GM12878 (cell line): ENCODE measurements at regions not wholly inside any gene's neighbourhood (a gene's known extent, or its start where the extent isn't known, plus 50 kb on each side); places are given as distances from the start of the nearest gene placed in this dataset.

Source experiments
- EP300 ChIP-seq, 2 experiments: fragments of 150-350 bp in 1 of 2; IDR thresholded peaks; 2 replicates each; pipeline ENCODE4 v1.6.1; 2011 to 2012; ENCODE audit warnings: low read depth in 2 of 2, low read length in 2 of 2, borderline replicate concordance in 1 of 2, improper control_type of control experiment in 1 of 2, inconsistent platforms in 1 of 2; ENCODE audit not compliant: control insufficient read depth in 1 of 2
- JUNB ChIP-seq: IDR thresholded peaks from 2 replicates; pipeline ENCODE4 v1.6.1; 2016; ENCODE audit warnings: antibody characterized with exemption, mild to moderate bottlenecking
- NFIC ChIP-seq: IDR thresholded peaks from 2 replicates; pipeline ENCODE4 v1.6.1; 2012; ENCODE audit warnings: low read depth, mild to moderate bottlenecking, inconsistent platforms, low read length, moderate library complexity
- POLR2A ChIP-seq: IDR thresholded peaks from 2 replicates; pipeline ENCODE4 v1.6.1; 2011; ENCODE audit warnings: low read depth, mild to moderate bottlenecking, low read length
- SMC3 ChIP-seq: IDR thresholded peaks from 2 replicates; pipeline ENCODE4 v1.6.1; 2011; ENCODE audit warnings: low read length, improper control_type of control experiment, borderline replicate concordance
- SP1 ChIP-seq: IDR thresholded peaks from one replicate; pipeline ENCODE4 v1.6.1; 2011; ENCODE audit warnings: low read depth, low read length
- STAT3 ChIP-seq: IDR thresholded peaks from 2 replicates; pipeline ENCODE4 v1.6.1; 2011; ENCODE audit warnings: low read depth, low read length, improper control_type of control experiment
- TCF12 ChIP-seq: IDR thresholded peaks from 2 replicates; pipeline ENCODE4 v1.6.1; 2011; ENCODE audit warnings: low read depth, mild to moderate bottlenecking, low read length
- ZBED1 ChIP-seq: IDR thresholded peaks from 2 replicates; pipeline ENCODE4 v1.6.1; 2016; ENCODE audit warnings: borderline replicate concordance
- ZNF207 ChIP-seq: fragments of 450-650 bp; IDR thresholded peaks from 2 replicates; pipeline ENCODE4 v1.6.1; 2014; ENCODE audit warnings: antibody characterized with exemption, mild to moderate bottlenecking, borderline replicate concordance
- TF ChIP-seq, protein P1 (sequence below), 3 experiments: IDR thresholded peaks in 2 of 3; conservative IDR thresholded peaks in 1 of 3; 2 replicates each; pipeline ENCODE4 v1.5.1; 2011; ENCODE audit warnings: low read depth in 3 of 3, low read length in 3 of 3, mild to moderate bottlenecking in 3 of 3, control low read depth in 2 of 3, moderate library complexity in 2 of 3, inconsistent platforms in 1 of 3, mixed read lengths in 1 of 3; ENCODE audit not compliant: control insufficient read depth in 2 of 3, insufficient read depth in 1 of 3; ENCODE audit errors: extremely low read depth in 1 of 3
- TF ChIP-seq, protein P2 (sequence below): fragments of 450-650 bp; IDR thresholded peaks from 2 replicates; pipeline ENCODE4 v1.6.1; 2018; ENCODE audit warnings: borderline replicate concordance, mild to moderate bottlenecking; ENCODE audit not compliant: partially characterized antibody

- TF ChIP-seq, protein P1, sequence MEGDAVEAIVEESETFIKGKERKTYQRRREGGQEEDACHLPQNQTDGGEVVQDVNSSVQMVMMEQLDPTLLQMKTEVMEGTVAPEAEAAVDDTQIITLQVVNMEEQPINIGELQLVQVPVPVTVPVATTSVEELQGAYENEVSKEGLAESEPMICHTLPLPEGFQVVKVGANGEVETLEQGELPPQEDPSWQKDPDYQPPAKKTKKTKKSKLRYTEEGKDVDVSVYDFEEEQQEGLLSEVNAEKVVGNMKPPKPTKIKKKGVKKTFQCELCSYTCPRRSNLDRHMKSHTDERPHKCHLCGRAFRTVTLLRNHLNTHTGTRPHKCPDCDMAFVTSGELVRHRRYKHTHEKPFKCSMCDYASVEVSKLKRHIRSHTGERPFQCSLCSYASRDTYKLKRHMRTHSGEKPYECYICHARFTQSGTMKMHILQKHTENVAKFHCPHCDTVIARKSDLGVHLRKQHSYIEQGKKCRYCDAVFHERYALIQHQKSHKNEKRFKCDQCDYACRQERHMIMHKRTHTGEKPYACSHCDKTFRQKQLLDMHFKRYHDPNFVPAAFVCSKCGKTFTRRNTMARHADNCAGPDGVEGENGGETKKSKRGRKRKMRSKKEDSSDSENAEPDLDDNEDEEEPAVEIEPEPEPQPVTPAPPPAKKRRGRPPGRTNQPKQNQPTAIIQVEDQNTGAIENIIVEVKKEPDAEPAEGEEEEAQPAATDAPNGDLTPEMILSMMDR (IDR thresholded peaks at IDR 0.05 in 2 of 3, conservative IDR thresholded peaks at IDR 0.05 in 1 of 3; ENCODE audit: control insufficient read depth in 2 of 3, extremely low read depth in 1 of 3, insufficient read depth in 1 of 3, low read depth in 3 of 3, low read length in 3 of 3), result no peak
- TF ChIP-seq NFIC (no peak), JUNB (no peak), STAT3 (no peak), ZBED1 (no peak), SP1 (no peak), SMC3 (no peak), ZNF207 (no peak), EP300 (IDR thresholded peaks at IDR 0.05; ENCODE audit: borderline replicate concordance in 1 of 2, control insufficient read depth in 1 of 2, low read depth in 2 of 2, low read length in 2 of 2) (no peak), TCF12 (no peak), POLR2A (no peak)
- TF ChIP-seq, protein P2, sequence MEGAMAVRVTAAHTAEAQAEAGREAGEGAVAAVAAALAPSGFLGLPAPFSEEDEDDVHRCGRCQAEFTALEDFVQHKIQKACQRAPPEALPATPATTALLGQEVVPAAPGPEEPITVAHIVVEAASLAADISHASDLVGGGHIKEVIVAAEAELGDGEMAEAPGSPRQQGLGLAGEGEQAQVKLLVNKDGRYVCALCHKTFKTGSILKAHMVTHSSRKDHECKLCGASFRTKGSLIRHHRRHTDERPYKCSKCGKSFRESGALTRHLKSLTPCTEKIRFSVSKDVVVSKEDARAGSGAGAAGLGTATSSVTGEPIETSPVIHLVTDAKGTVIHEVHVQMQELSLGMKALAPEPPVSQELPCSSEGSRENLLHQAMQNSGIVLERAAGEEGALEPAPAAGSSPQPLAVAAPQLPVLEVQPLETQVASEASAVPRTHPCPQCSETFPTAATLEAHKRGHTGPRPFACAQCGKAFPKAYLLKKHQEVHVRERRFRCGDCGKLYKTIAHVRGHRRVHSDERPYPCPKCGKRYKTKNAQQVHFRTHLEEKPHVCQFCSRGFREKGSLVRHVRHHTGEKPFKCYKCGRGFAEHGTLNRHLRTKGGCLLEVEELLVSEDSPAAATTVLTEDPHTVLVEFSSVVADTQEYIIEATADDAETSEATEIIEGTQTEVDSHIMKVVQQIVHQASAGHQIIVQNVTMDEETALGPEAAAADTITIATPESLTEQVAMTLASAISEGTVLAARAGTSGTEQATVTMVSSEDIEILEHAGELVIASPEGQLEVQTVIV, result no peak
Measured at GRCh38 chr5:72746736-72747135, 69.7 kb upstream of the TNPO1 start.
